Heart right ventricle (tissue), 16 donors: ENCODE measurements at regions not wholly inside any gene's neighbourhood (a gene's known extent, or its start where the extent isn't known, plus 50 kb on each side); places are given as distances from the start of the nearest gene placed in this dataset.

ENCODE experiments used
- ATAC-seq, 8 donors: fragments of 200-7000 bp; cut with Tn5 transposase; one replicate each; pipeline ENCODE4 v1.9.1; 2020; ENCODE audit warnings: mild to moderate bottlenecking in 8 of 8, moderate library complexity in 8 of 8, moderate number of reproducible peaks in 1 of 8
- DNase-seq, 2 donors: peaks; one replicate each; pipeline ENCODE4 v3.0.0-alpha.2; 2020
- H3K27ac ChIP-seq, 10 donors: fragments of 200-600 bp; sonication (generic) in 2 of 10; one replicate each; pipeline versions ENCODE4 v1.5.0 to v1.8.0; 2020 to 2022; ENCODE audit warnings: mild to moderate bottlenecking in 3 of 10
- H3K27me3 ChIP-seq, 7 donors: fragments of 200-600 bp; one replicate each; pipeline ENCODE4 v1.8.0; 2021 to 2022; ENCODE audit warnings: mild to moderate bottlenecking in 2 of 7
- H3K36me3 ChIP-seq, 9 donors: fragments of 200-600 bp; sonication (generic) in 1 of 9; one replicate each; pipeline versions ENCODE4 v1.5.0 to v1.8.0; 2020 to 2022; ENCODE audit warnings: mild to moderate bottlenecking in 2 of 9
- H3K4me1 ChIP-seq, 9 donors: fragments of 200-600 bp; sonication (generic) in 1 of 9; one replicate each; pipeline versions ENCODE4 v1.5.0 to v1.8.0; 2020 to 2022; ENCODE audit warnings: mild to moderate bottlenecking in 4 of 9
- H3K4me3 ChIP-seq, 10 donors: fragments of 200-600 bp; sonication (generic) in 2 of 10; one replicate each; pipeline versions ENCODE4 v1.5.0 to v1.8.0; 2020 to 2022; ENCODE audit warnings: mild to moderate bottlenecking in 7 of 10, moderate library complexity in 2 of 10
- H3K9me3 ChIP-seq, 11 donors: fragments of 200-600 bp in 10 of 11; sonication (generic) in 2 of 11; one replicate each; pipeline versions ENCODE4 v1.5.0 to v1.8.0; 2013 to 2022; ENCODE audit warnings: mild to moderate bottlenecking in 2 of 11, control low read depth in 1 of 11, moderate library complexity in 1 of 11
- WGBS, 2 donors: extraction: QIAGEN DNeasy Blood & Tissue Kit; methylation state at CpG; one replicate each; pipeline ENCODE4 v1.1.7; 2013; ENCODE audit warnings: inconsistent platforms in 1 of 2; 5-methylcytosine and 5-hydroxymethylcytosine counted together
- intact Hi-C, 10 donors: fragments of 100-400 bp; cut with DNase I; formaldehyde crosslinking; loops; one replicate each; pipeline versions ENCODE4 v1.11.1 to v1.14.2; 2022
- TF ChIP-seq, protein P1 (sequence below), 9 donors: fragments of 200-600 bp; sonication (generic) in 2 of 9; IDR thresholded peaks; one replicate each; pipeline versions ENCODE4 v1.5.0 to v1.8.0; 2021 to 2022; ENCODE audit warnings: antibody characterized with exemption in 9 of 9, mild to moderate bottlenecking in 5 of 9, moderate library complexity in 1 of 9
- donor health status: Arrhythmogenic right ventricular cardiomyopathy.
- donor health status: ischemic (EF 13 %, LVEDD 7.1; RV severe dilation, severe dysfunction).
- donor health status: healthy with polysubstance abuse.
- donor health status: DM: no; HTN: yes; CAD: no.
- donor health status: DM: no; HTN: no; CAD: no.
- donor health status: ischemic (EF 25% LVEDD 6.9; RV normal size, moderate dysfunction).
- donor health status: ischemic (EF 25% LVEDD 5.7; RV mildly dilated, moderate dysfunction).
- donor health status: healthy.
- donor health status: DM: yes; HTN: yes; CAD: no.
- donor health status: Ischemic cardiomyopathy.
- donor health status: ischemic (EF 35%, LVEDD 5.7; RV mildly dilated, moderate dysfunction).
- donor health status: nonischemic (EF 11% LVEDD 7.7; RV severe dilation, severe dysfunction).
- donor health status: DM: yes; HTN: yes; CAD: no.
- donor health status: PGD.
- donor health status: ischemic (EF 29% LVEDD 5.4; RV normal size, mild dysfunction).
- donor health status: nonischemic (EF 23%, LVEDD 6.1; RV moderate dilation, normal function).

DNA sequence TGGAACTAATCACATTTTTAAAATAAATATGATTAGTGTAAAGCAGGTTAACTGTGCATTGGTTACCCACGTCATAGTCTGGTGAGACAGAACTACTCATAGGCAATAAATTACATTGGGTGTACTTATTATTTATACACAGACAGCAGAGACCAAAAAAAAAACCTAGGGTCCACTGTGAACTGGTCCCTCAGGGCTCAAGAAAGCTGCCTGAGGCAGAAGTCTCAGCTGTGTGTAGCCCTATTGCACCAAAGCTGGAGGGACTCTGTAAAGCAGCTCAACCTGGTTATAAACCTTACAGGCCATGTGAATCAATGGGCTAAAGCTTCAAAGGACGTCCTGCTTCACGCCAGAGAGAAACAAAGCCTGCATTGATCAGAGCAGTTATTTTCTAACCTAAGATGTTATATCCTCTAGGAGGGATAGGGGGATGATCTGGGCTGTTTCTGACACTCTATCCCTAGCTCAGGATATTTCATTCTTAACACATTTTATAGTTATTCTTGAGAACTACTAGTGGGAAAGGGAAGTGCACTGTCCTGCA, 432.2 kb upstream of the ANO3 start:
- WGBS, 2 donors, result 69 to 71% methylated on average over 2 to 3 of the region's 3 CpGs
- intact Hi-C loops, result no loop called here
- H3K4me3 ChIP-seq, result no peak overlapping the region
- no peak for DNase-seq
- no peak overlapping the region for H3K27ac ChIP-seq
- TF ChIP-seq, protein P1, sequence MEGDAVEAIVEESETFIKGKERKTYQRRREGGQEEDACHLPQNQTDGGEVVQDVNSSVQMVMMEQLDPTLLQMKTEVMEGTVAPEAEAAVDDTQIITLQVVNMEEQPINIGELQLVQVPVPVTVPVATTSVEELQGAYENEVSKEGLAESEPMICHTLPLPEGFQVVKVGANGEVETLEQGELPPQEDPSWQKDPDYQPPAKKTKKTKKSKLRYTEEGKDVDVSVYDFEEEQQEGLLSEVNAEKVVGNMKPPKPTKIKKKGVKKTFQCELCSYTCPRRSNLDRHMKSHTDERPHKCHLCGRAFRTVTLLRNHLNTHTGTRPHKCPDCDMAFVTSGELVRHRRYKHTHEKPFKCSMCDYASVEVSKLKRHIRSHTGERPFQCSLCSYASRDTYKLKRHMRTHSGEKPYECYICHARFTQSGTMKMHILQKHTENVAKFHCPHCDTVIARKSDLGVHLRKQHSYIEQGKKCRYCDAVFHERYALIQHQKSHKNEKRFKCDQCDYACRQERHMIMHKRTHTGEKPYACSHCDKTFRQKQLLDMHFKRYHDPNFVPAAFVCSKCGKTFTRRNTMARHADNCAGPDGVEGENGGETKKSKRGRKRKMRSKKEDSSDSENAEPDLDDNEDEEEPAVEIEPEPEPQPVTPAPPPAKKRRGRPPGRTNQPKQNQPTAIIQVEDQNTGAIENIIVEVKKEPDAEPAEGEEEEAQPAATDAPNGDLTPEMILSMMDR (IDR thresholded peaks at IDR 0.05), result no peak
- H3K4me1 ChIP-seq, result no peaks in the 10 kb centered on the region
- no peaks in the 10 kb centered on the region for H3K27me3 ChIP-seq
- H3K9me3 ChIP-seq, result peaks cover 0 to 2% (median 0%) of the 10 kb centered on the region in 11 donors
- ATAC-seq, result no peak
- H3K36me3 ChIP-seq, result no peaks in the 10 kb centered on the region

DNA sequence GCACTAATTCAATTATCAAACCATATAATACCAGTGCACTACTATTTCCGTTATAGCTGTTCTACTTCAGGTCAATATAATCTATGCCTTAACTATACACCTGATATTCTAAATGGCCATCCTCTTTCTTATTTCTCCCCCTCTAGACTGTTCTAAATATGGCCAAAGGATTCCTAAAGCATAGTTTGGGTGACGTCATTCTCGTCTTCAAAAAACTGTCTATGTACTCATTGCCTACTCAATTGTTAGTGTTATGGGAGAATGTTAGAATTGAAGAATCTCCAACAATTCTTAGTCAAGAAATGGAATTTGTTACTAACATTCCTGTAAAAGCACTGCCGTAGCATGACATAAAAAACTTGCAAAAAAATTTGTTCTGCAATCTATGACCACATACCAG, 431.1 kb upstream of the ANO3 start:
- DNase-seq (no peak), ATAC-seq (no peak)
- TF ChIP-seq, protein P1 (IDR thresholded peaks at IDR 0.05), result no peak
- WGBS, 2 donors, result 94 to 97% methylated on average over 4 of the region's 4 CpGs
- Histone ChIP-seq H3K4me3 (no peak overlapping the region), H3K27ac (no peak overlapping the region), H3K27me3 (no peaks in the 10 kb centered on the region), H3K36me3 (no peaks in the 10 kb centered on the region), H3K4me1 (no peaks in the 10 kb centered on the region), H3K9me3 (no peaks in the 10 kb centered on the region)
- intact Hi-C loops, result no loop called here

GRCh38 chr11:25901415-25901814, 430.5 kb upstream of the ANO3 start:
- 95% methylated on average over 15 of the region's 15 CpGs for WGBS, 2 donors
- H3K27me3 ChIP-seq, result no peaks in the 10 kb centered on the region
- no peaks in the 10 kb centered on the region for H3K9me3 ChIP-seq
- DNase-seq (no peak), ATAC-seq (no peak)
- H3K27ac ChIP-seq, result no peak overlapping the region
- H3K4me3 ChIP-seq, result no peak overlapping the region
- H3K4me1 ChIP-seq, result no peaks in the 10 kb centered on the region
- intact Hi-C loops, result no loop called here
- no peaks in the 10 kb centered on the region for H3K36me3 ChIP-seq
- TF ChIP-seq, protein P1 (IDR thresholded peaks at IDR 0.05), result no peak

DNA sequence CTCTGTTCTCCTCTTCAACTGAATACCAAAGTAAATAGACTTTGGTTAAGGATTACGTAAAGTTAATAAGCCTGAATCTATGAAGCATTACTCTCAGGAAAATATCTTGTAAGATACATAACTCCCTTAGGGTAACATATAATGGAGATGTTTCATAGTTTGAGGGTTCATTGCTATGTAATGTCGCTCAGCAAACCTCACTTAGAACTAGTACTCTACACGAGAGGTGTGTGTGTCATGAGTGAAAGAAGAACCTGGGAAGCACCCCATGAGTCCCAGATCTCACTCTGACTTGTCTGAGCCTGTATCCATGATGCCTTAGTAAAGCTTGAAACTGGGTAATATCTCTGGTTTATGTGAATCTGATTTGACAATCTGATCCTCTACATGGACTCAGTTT, 429.5 kb upstream of the ANO3 start:
- 47 to 92% methylated on average over 3 of the region's 3 CpGs for WGBS, 2 donors
- ATAC-seq (no peak), DNase-seq (no peak)
- intact Hi-C loops, result no loop called here
- H3K27me3 ChIP-seq, result no peaks in the 10 kb centered on the region
- H3K36me3 ChIP-seq, result no peaks in the 10 kb centered on the region
- no peak overlapping the region for H3K27ac ChIP-seq
- H3K9me3 ChIP-seq, result peaks cover 0 to 4% (median 0%) of the 10 kb centered on the region in 11 donors
- no peak overlapping the region for H3K4me3 ChIP-seq
- TF ChIP-seq, protein P1 (IDR thresholded peaks at IDR 0.05), result no peak
- H3K4me1 ChIP-seq, result no peaks in the 10 kb centered on the region
